HEK293 (cell line): ENCODE measurements at regions not wholly inside any gene's neighbourhood (a gene's known extent, or its start where the extent isn't known, plus 50 kb on each side); places are given as distances from the start of the nearest gene placed in this dataset.

ENCODE experiments used
- ATF2 ChIP-seq: fragments of 450-650 bp; formaldehyde crosslinking; IDR thresholded peaks from 2 replicates; pipeline ENCODE4 v1.5.1; 2016; ENCODE audit warnings: missing biosample characterization, missing genetic modification characterization, low read depth
- CTCF ChIP-seq: fragments of 450-650 bp; formaldehyde crosslinking; IDR thresholded peaks from 2 replicates; pipeline ENCODE4 v1.5.1; 2016; ENCODE audit warnings: missing biosample characterization, missing genetic modification characterization
- HOXD13 ChIP-seq: sonication (generic); formaldehyde crosslinking; IDR thresholded peaks from 2 replicates; pipeline ENCODE4 v1.8.0; 2022; ENCODE audit warnings: missing genetic modification reagents, borderline replicate concordance
- KLF1 ChIP-seq: fragments of 450-650 bp; formaldehyde crosslinking; IDR thresholded peaks from 2 replicates; pipeline ENCODE4 v1.5.1; 2016; ENCODE audit warnings: missing biosample characterization, missing genetic modification characterization
- SCRT1 ChIP-seq: fragments of 450-650 bp; formaldehyde crosslinking; IDR thresholded peaks from 2 replicates; pipeline ENCODE4 v1.5.1; 2016; ENCODE audit warnings: missing biosample characterization, missing genetic modification characterization, borderline replicate concordance
- TSHZ1 ChIP-seq: fragments of 450-650 bp; formaldehyde crosslinking; IDR thresholded peaks from 2 replicates; pipeline ENCODE4 v1.5.1; 2016; ENCODE audit warnings: missing biosample characterization, missing genetic modification characterization, borderline replicate concordance
- ZBTB21 ChIP-seq: fragments of 450-650 bp; formaldehyde crosslinking; IDR thresholded peaks from 2 replicates; pipeline ENCODE4 v1.5.1; 2017; ENCODE audit warnings: missing biosample characterization, missing genetic modification characterization
- ZEB2 ChIP-seq: fragments of 450-650 bp; formaldehyde crosslinking; IDR thresholded peaks from 2 replicates; pipeline ENCODE4 v1.5.1; 2016; ENCODE audit warnings: missing biosample characterization, missing genetic modification characterization
- ZNF140 ChIP-seq: fragments of 450-650 bp; formaldehyde crosslinking; IDR thresholded peaks from 2 replicates; pipeline ENCODE4 v1.5.1; 2016; ENCODE audit warnings: missing biosample characterization, missing genetic modification characterization
- ZNF202 ChIP-seq: fragments of 450-650 bp; formaldehyde crosslinking; IDR thresholded peaks from 2 replicates; pipeline ENCODE4 v1.5.1; 2016; ENCODE audit warnings: missing biosample characterization, missing genetic modification characterization, borderline replicate concordance
- ZNF302 ChIP-seq: fragments of 450-650 bp; formaldehyde crosslinking; IDR thresholded peaks from 2 replicates; pipeline ENCODE4 v1.5.1; 2016; ENCODE audit warnings: missing biosample characterization, missing genetic modification characterization, low read depth
- ZNF350 ChIP-seq: fragments of 450-650 bp; formaldehyde crosslinking; IDR thresholded peaks from 2 replicates; pipeline ENCODE4 v1.5.0; 2017; ENCODE audit warnings: missing biosample characterization, mild to moderate bottlenecking, missing genetic modification characterization
- ZNF707 ChIP-seq: fragments of 450-650 bp; formaldehyde crosslinking; IDR thresholded peaks from 2 replicates; pipeline ENCODE4 v1.5.1; 2016; ENCODE audit warnings: missing biosample characterization, missing genetic modification characterization
- ZSCAN30 ChIP-seq: fragments of 450-650 bp; IDR thresholded peaks from 2 replicates; pipeline ENCODE4 v1.5.1; 2018; ENCODE audit warnings: missing biosample characterization, mild to moderate bottlenecking, missing genetic modification characterization, moderate library complexity

- TF ChIP-seq ZSCAN30 (tag by site-specific recombination), result no peak
- TF ChIP-seq CTCF, result no peak
- TF ChIP-seq HOXD13 (CRISPR knock-in tag), result no peak
- no peak for TF ChIP-seq KLF1 (tag by site-specific recombination)
- no peak for TF ChIP-seq ATF2 (tag by site-specific recombination)
- no peak for TF ChIP-seq ZBTB21 (tag by site-specific recombination)
- TF ChIP-seq ZEB2 (tag by site-specific recombination), result no peak
- no peak for TF ChIP-seq ZNF707 (tag by site-specific recombination)
- no peak for TF ChIP-seq ZNF140 (tag by site-specific recombination)
- TF ChIP-seq TSHZ1, result no peak
- TF ChIP-seq ZNF202 (tag by site-specific recombination), result no peak
- TF ChIP-seq ZNF350, result no peak
- no peak for TF ChIP-seq SCRT1
- no peak for TF ChIP-seq ZNF302 (tag by site-specific recombination)
Observed at GRCh38 chr16:48816393-48816792, 206.4 kb upstream of the N4BP1 start.
